ENCODE measurements at regions not wholly inside any gene's neighbourhood (a gene's known extent, or its start where the extent isn't known, plus 50 kb on each side); places are given as distances from the start of the nearest gene placed in this dataset.

DNA sequence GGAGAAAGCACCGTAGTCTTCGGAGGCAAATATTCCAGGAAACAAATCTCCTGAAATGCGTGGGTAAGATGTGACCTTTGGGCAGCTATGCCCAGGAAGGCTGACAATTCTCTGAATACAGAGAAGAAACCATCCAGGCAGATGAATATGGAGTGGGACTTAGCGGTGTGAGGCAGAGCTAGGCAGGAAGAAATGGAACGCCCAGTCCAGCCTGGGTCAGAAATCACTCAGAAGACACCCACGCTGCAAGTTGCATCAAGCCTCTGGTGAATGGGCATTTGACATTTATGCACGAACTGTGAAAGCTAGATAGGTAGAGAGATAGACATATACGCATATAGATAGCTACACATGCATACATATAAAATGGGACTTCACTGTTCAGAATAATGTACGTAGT lies 498.5 kb downstream of the QKI start:
- TF ChIP-seq BACH2 (CRISPR knock-in tag; IDR thresholded peaks at IDR 0.05; ENCODE audit: borderline replicate concordance) (no peak), ZFP3 (CRISPR knock-in tag; IDR thresholded peaks at IDR 0.05) (no peak)
- TF ChIP-seq, protein P1, sequence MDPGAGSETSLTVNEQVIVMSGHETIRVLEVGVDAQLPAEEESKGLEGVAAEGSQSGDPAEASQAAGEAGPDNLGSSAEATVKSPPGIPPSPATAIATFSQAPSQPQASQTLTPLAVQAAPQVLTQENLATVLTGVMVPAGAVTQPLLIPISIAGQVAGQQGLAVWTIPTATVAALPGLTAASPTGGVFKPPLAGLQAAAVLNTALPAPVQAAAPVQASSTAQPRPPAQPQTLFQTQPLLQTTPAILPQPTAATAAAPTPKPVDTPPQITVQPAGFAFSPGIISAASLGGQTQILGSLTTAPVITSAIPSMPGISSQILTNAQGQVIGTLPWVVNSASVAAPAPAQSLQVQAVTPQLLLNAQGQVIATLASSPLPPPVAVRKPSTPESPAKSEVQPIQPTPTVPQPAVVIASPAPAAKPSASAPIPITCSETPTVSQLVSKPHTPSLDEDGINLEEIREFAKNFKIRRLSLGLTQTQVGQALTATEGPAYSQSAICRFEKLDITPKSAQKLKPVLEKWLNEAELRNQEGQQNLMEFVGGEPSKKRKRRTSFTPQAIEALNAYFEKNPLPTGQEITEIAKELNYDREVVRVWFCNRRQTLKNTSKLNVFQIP (CRISPR knock-in tag; IDR thresholded peaks at IDR 0.05; ENCODE audit: borderline replicate concordance, low read depth), result no peak

Measured in SK-N-SH treated with all-trans-retinoic acid at 6 μM for 48 hours (cell line).